Esophagus squamous epithelium (tissue), 4 donors: ENCODE measurements at regions not wholly inside any gene's neighbourhood (a gene's known extent, or its start where the extent isn't known, plus 50 kb on each side); places are given as distances from the start of the nearest gene placed in this dataset.

Source experiments
- POLR2A ChIP-seq, 4 donors: fragments of 450-650 bp; IDR thresholded peaks; one replicate each; pipeline ENCODE4 v1.6.1; 2017; ENCODE audit warnings: antibody characterized with exemption in 4 of 4, mild to moderate bottlenecking in 4 of 4, moderate library complexity in 3 of 4
- TF ChIP-seq, protein P1 (sequence below), 6 experiments: fragments of 450-650 bp in 4 of 6; fragments of 200-600 bp in 2 of 6; sonication (generic) in 2 of 6; IDR thresholded peaks; one replicate each; pipeline ENCODE4 v1.5.1; 2016 to 2019; ENCODE audit warnings: antibody characterized with exemption in 6 of 6, mild to moderate bottlenecking in 4 of 6, moderate library complexity in 4 of 6

- TF ChIP-seq POLR2A (IDR thresholded peaks at IDR 0.05), result no peak
- TF ChIP-seq, protein P1, sequence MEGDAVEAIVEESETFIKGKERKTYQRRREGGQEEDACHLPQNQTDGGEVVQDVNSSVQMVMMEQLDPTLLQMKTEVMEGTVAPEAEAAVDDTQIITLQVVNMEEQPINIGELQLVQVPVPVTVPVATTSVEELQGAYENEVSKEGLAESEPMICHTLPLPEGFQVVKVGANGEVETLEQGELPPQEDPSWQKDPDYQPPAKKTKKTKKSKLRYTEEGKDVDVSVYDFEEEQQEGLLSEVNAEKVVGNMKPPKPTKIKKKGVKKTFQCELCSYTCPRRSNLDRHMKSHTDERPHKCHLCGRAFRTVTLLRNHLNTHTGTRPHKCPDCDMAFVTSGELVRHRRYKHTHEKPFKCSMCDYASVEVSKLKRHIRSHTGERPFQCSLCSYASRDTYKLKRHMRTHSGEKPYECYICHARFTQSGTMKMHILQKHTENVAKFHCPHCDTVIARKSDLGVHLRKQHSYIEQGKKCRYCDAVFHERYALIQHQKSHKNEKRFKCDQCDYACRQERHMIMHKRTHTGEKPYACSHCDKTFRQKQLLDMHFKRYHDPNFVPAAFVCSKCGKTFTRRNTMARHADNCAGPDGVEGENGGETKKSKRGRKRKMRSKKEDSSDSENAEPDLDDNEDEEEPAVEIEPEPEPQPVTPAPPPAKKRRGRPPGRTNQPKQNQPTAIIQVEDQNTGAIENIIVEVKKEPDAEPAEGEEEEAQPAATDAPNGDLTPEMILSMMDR (IDR thresholded peaks at IDR 0.05), result no peak
Measured at GRCh38 chr13:106318941-106319411, 216.5 kb downstream of the EFNB2 start.
